ENCODE measurements at regions not wholly inside any gene's neighbourhood (a gene's known extent, or its start where the extent isn't known, plus 50 kb on each side); places are given as distances from the start of the nearest gene placed in this dataset.
"Not testable (repeated sequence)": the region's sequence is repeated elsewhere in the genome, so short reads cannot be mapped to it uniquely, and the experiment has no call there.

DNA sequence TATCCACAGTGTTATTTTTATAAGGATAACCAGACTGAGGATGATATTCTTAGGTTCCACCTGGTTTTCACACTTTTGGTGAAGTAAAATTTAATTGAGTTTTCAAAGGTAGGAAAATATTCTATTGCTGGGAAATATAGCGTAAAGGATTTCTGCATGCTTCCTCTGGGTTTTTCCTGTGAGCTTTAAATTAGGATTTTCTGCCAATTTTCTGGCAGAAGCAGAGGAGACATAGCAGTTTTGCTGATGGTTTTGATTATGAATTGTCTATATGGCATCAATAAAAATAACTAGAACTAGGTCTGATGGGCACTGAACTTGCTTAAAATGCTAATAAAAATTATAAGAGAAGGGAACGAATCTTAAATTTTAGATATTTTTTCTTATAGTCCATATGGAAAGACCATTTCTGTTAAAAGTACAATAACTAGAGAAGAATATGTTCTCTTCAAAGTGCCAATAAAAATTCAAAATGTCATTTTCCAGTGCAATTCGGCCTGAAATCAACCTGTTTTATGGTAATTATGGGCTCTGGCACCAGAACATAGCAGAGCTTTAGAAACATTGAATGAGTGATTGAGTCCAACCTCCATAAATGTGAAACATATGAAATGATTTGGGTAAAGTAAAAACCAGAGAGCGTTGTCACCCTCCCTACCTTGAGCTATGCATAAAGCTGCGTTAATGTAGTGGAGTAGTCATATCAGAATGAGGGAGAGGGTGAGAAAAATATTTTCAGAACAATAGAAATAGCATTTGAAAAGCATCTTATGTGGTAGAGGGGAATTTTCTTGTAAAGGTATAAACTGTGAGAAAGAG, 279.7 kb downstream of the SPRY1 start:
- Histone ChIP-seq H3K27me3 (ENCODE audit: insufficient read depth, low read length) (no peaks in the 10 kb centered on the region), H3K79me2 (ENCODE audit: control insufficient read depth, insufficient read depth, low read length, unreplicated experiment) (no peaks in the 10 kb centered on the region), H3K36me3 (ENCODE audit: insufficient read depth, low read length) (no peaks in the 10 kb centered on the region), H2AFZ (ENCODE audit: low read length, unreplicated experiment) (no peak overlapping the region), H3K4me3 (ENCODE audit: low read depth, low read length) (no peak overlapping the region), H3K4me1 (ENCODE audit: control insufficient read depth, insufficient read depth, low read length, unreplicated experiment) (peaks cover 8% of the 10 kb centered on the region), H3K27ac (ENCODE audit: low read depth, low read length) (no peak overlapping the region)

DNA sequence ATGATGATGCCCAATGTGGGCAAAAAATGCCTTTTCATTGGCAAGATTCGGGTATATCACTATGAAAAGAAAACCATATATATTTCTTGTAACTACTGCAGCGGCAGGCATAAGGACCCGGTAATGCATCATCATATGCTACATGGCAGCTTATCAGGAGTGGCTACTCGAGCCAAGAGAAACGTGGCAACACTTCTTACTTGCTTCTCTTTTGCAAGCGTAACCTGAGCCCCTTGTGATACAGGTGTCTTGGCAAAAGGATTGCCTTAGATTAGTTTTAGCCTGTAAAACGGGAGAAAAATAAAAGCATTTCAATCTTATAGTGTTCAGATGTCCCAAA, 280.3 kb downstream of the SPRY1 start:
- Histone ChIP-seq H2AFZ (ENCODE audit: low read length, unreplicated experiment) (no peak overlapping the region), H3K4me3 (ENCODE audit: low read depth, low read length) (no peak overlapping the region), H3K36me3 (ENCODE audit: insufficient read depth, low read length) (no peaks in the 10 kb centered on the region), H3K4me1 (ENCODE audit: control insufficient read depth, insufficient read depth, low read length, unreplicated experiment) (peaks cover 8% of the 10 kb centered on the region), H3K79me2 (ENCODE audit: control insufficient read depth, insufficient read depth, low read length, unreplicated experiment) (no peaks in the 10 kb centered on the region), H3K27ac (ENCODE audit: low read depth, low read length) (no peak overlapping the region), H3K27me3 (ENCODE audit: insufficient read depth, low read length) (no peaks in the 10 kb centered on the region)

DNA sequence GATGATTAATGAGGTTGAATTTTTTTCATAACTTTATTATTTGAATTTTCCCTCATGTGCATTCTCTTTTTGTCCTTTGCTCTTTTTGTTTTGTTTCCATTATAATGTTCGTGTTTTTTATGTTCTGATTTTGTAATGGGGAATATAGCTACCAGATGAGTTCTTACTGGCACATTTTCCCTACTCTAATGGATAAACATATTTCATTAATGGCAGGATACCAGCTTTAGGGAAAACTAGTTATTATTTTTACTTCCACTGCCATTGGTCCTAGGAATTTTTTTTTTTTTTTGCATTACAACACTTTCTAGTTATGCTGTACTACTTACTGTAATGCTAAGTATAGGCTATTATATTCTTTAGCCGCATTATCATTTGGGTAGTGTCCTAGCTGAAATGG, 286.3 kb downstream of the SPRY1 start:
- Histone ChIP-seq H3K27ac (ENCODE audit: low read depth, low read length) (no peak overlapping the region), H3K4me1 (ENCODE audit: control insufficient read depth, insufficient read depth, low read length, unreplicated experiment) (no peaks in the 10 kb centered on the region), H3K36me3 (ENCODE audit: insufficient read depth, low read length) (no peaks in the 10 kb centered on the region), H3K4me3 (ENCODE audit: low read depth, low read length) (no peak overlapping the region), H3K79me2 (ENCODE audit: control insufficient read depth, insufficient read depth, low read length, unreplicated experiment) (no peaks in the 10 kb centered on the region), H3K27me3 (ENCODE audit: insufficient read depth, low read length) (no peaks in the 10 kb centered on the region), H2AFZ (ENCODE audit: low read length, unreplicated experiment) (no peak overlapping the region)

DNA sequence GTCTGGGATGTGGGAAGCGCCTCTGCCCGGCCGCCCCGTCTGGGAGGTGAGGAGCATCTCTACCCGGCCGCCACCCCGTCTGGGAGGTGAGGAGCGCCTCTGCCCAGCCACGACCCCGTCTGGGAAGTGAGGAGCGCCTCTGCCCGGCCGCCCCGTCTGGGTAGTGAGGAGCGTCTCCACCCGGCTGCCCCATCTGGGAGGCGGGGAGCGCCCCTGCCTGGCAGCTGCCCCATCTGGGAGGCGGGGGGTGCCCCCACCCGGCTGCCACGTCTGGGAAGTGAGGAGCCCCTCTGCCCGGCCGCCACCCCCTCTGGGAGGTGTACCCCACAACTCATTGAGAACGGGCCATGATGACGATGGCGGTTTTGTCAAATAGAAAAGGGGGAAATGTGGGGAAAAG, 288.3 kb downstream of the SPRY1 start:
- not testable (repeated sequence) for H3K36me3 ChIP-seq (ENCODE audit: insufficient read depth, low read length); H3K79me2 ChIP-seq (ENCODE audit: control insufficient read depth, insufficient read depth, low read length, unreplicated experiment); H2AFZ ChIP-seq (ENCODE audit: low read length, unreplicated experiment); H3K4me1 ChIP-seq (ENCODE audit: control insufficient read depth, insufficient read depth, low read length, unreplicated experiment); H3K4me3 ChIP-seq (ENCODE audit: low read depth, low read length); H3K27me3 ChIP-seq (ENCODE audit: insufficient read depth, low read length); H3K27ac ChIP-seq (ENCODE audit: low read depth, low read length)

DNA sequence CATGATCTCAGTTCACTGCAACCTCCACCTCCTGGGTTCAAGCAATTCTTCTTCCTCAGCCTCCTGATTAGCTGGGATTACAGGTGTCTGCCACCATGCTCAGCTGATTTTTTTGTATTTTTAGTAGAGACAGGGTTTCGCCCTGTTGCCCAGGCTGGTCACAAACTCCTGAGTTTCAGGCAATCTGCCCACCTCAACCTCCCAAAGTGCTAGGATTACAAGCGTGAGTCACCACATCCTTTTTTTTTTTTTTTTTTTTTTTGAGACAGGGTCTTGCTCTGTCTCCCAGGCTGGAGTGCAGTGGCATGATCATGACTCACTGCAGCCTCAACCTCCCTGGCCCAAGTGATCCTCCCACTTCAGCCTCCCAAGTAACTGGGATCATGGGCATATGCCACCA, 298.9 kb downstream of the SPRY1 start:
- not testable (repeated sequence) for H3K27me3 ChIP-seq (ENCODE audit: insufficient read depth, low read length); H3K4me3 ChIP-seq (ENCODE audit: low read depth, low read length); H3K79me2 ChIP-seq (ENCODE audit: control insufficient read depth, insufficient read depth, low read length, unreplicated experiment); H3K36me3 ChIP-seq (ENCODE audit: insufficient read depth, low read length); H2AFZ ChIP-seq (ENCODE audit: low read length, unreplicated experiment); H3K27ac ChIP-seq (ENCODE audit: low read depth, low read length)
- peaks cover 11% of the 10 kb centered on the region for H3K4me1 ChIP-seq (ENCODE audit: control insufficient read depth, insufficient read depth, low read length, unreplicated experiment)

DNA sequence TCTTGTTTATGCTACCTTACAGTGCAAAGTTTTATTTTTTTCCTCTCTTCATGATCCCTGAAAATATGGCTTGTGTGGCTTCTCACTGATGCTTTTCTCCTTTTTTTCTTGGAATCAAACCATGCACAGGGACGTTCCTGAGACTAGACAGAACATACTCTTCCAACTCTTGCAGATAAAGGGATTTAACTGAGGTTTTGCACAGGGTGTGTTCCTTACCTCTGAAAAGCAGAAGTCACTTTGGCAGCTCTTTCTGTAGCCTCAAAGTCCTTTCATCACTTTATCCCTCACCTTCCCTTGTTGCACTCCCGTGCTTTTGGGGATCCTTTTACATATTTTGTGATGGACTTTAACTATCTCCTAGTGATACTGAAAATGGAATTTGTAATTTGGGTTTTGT, 300.1 kb downstream of the SPRY1 start:
- Histone ChIP-seq H3K4me3 (ENCODE audit: low read depth, low read length) (no peak overlapping the region), H3K27me3 (ENCODE audit: insufficient read depth, low read length) (no peaks in the 10 kb centered on the region), H2AFZ (ENCODE audit: low read length, unreplicated experiment) (no peak overlapping the region), H3K36me3 (ENCODE audit: insufficient read depth, low read length) (no peaks in the 10 kb centered on the region), H3K27ac (ENCODE audit: low read depth, low read length) (no peak overlapping the region), H3K4me1 (ENCODE audit: control insufficient read depth, insufficient read depth, low read length, unreplicated experiment) (peaks cover 23% of the 10 kb centered on the region), H3K79me2 (ENCODE audit: control insufficient read depth, insufficient read depth, low read length, unreplicated experiment) (no peaks in the 10 kb centered on the region)

DNA sequence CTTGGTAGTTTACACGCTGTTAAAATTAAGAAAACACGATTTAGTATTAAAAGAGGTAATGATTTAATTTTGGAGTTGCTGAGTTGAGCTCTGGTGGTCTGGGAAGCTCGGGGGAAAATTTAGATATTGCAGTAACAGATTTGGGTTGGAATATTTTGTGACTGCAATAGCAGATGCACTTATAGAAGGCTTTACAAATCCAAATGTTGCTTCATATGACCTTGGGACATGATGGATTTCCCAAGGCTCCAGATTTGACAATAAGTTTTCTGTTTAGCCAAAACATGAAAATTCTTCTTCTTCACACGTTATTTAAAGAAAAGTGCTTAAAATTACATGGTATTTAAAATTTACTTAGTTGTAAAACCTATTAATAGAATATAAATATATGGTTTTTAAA, 302.0 kb downstream of the SPRY1 start:
- H3K4me3 ChIP-seq (ENCODE audit: low read depth, low read length): no peak overlapping the region
- H3K27me3 ChIP-seq (ENCODE audit: insufficient read depth, low read length): no peaks in the 10 kb centered on the region
- H3K4me1 ChIP-seq (ENCODE audit: control insufficient read depth, insufficient read depth, low read length, unreplicated experiment): peaks cover 24% of the 10 kb centered on the region

DNA sequence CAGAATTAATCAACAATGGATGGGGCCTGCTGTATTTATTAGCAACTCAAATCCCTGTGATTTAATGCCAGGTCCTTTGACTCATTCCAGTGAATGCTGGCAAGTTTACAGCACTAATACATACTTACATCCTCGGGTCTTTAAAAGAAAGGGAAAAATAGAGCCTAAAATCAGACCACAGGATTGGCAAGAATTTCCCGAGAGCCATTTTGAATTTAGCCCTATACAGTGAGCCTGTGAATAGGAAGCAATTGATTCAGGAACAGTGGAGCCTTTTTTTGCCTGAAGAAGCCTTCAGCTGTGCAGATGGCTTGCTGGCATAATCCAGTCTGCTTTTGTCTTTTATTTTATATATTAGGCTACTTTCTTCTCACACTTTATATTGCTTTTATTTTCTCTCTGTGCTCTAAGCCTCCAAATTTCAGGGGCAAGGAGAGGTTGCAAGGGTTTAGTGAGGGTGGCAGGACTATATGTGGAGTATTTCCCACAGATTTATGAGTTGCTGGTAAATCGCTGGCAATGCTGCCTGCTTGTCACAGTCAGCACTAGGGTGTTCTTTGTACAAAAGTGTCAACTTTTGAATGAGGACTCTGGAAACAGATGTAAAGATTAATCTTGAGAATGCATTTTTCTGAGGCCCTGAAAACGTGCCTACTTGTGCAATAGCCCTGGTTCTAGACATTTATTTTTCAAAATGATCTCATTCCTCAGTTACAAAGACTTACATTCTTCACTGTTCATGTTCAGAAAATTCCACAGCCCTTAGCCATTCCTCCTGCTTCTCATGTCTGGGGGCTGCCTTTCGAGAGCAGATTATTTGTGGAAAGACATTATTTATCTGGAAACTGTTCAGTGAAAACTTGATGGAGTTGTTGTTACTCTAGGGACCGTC, 303.5 kb downstream of the SPRY1 start:
- Histone ChIP-seq H3K27me3 (ENCODE audit: insufficient read depth, low read length) (no peaks in the 10 kb centered on the region), H3K79me2 (ENCODE audit: control insufficient read depth, insufficient read depth, low read length, unreplicated experiment) (no peaks in the 10 kb centered on the region), H3K4me1 (ENCODE audit: control insufficient read depth, insufficient read depth, low read length, unreplicated experiment) (peaks cover 24% of the 10 kb centered on the region), H3K4me3 (ENCODE audit: low read depth, low read length) (peak overlapping the region; percentile 39), H3K27ac (ENCODE audit: low read depth, low read length) (peak overlapping the region; percentile 87), H3K36me3 (ENCODE audit: insufficient read depth, low read length) (no peaks in the 10 kb centered on the region), H2AFZ (ENCODE audit: low read length, unreplicated experiment) (peak overlapping the region; percentile 84)

More for the DNA sequence above, 302.0 kb downstream of the SPRY1 start:
- no peaks in the 10 kb centered on the region for H3K79me2 ChIP-seq (ENCODE audit: control insufficient read depth, insufficient read depth, low read length, unreplicated experiment)
- no peak overlapping the region for H3K27ac ChIP-seq (ENCODE audit: low read depth, low read length)
- H3K36me3 ChIP-seq (ENCODE audit: insufficient read depth, low read length): no peaks in the 10 kb centered on the region
- H2AFZ ChIP-seq (ENCODE audit: low read length, unreplicated experiment): no peak overlapping the region

DNA sequence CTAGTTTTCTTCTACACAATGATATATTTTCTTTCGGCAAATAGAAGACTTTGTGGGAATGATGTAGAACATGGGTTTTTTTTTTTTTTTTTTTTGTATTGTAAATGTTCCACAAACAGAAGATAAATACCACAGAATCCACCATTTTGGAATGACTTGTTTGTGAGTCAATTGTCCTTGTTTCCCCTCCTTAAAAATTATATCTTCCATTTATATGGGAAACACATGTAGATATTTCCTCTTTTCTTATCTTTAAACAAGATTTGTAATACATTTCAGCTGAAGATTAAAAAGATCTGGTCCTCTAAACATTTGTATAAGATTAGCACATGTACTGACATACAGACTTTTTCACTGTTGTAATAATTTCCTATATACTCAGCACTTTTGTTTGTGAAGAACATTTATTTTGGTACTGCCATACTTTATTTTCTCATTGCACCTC, 304.6 kb downstream of the SPRY1 start:
- H3K27ac ChIP-seq (ENCODE audit: low read depth, low read length): peak overlapping the region; percentile 87
- H3K4me3 ChIP-seq (ENCODE audit: low read depth, low read length): peak overlapping the region; percentile 39
- peak overlapping the region; percentile 84 for H2AFZ ChIP-seq (ENCODE audit: low read length, unreplicated experiment)
- H3K79me2 ChIP-seq (ENCODE audit: control insufficient read depth, insufficient read depth, low read length, unreplicated experiment): no peaks in the 10 kb centered on the region
- peaks cover 24% of the 10 kb centered on the region for H3K4me1 ChIP-seq (ENCODE audit: control insufficient read depth, insufficient read depth, low read length, unreplicated experiment)
- no peaks in the 10 kb centered on the region for H3K36me3 ChIP-seq (ENCODE audit: insufficient read depth, low read length)
- no peaks in the 10 kb centered on the region for H3K27me3 ChIP-seq (ENCODE audit: insufficient read depth, low read length)

DNA sequence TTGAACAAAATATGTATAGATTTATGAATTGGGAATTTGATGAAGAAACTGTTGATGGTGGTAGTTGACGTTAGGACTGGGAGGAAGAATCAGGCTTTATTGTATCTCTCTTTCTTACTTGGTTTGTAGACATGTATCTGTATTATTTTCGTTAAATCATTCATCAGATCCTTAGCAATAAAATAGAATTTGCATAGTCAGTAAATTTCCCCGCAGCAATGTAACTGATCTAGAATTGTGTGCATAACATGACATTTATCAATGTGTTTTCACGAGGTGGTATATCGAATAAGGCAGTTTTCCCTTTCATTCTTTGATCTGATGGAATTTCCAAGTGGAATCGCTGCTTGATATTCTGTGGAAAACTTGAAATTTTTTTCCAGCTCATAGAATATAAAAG, 308.8 kb downstream of the SPRY1 start:
- no peaks in the 10 kb centered on the region for H3K36me3 ChIP-seq (ENCODE audit: insufficient read depth, low read length)
- no peak overlapping the region for H3K4me3 ChIP-seq (ENCODE audit: low read depth, low read length)
- no peaks in the 10 kb centered on the region for H3K27me3 ChIP-seq (ENCODE audit: insufficient read depth, low read length)
- H3K79me2 ChIP-seq (ENCODE audit: control insufficient read depth, insufficient read depth, low read length, unreplicated experiment): no peaks in the 10 kb centered on the region
- H3K27ac ChIP-seq (ENCODE audit: low read depth, low read length): no peak overlapping the region
- H2AFZ ChIP-seq (ENCODE audit: low read length, unreplicated experiment): no peak overlapping the region
- peaks cover 13% of the 10 kb centered on the region for H3K4me1 ChIP-seq (ENCODE audit: control insufficient read depth, insufficient read depth, low read length, unreplicated experiment)

DNA sequence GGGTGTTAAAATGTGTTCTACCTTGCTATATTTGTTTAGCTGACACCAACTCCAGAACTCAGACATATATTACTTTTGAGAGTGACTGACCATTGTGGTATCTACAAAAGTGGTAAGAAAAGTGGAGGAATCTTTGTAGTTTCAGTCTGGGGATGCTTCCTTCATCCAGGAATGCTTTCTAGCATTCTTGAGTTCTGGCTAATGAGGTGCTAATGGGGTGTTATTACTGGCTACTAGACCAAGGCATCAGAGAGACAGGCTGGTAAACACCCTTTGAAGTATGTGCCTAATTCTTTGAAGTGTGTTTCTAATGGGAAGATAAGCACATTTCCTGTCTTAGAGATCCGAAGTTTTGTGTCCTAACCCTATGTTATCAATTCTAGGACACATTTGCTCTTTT, 310.4 kb downstream of the SPRY1 start:
- H3K4me3 ChIP-seq (ENCODE audit: low read depth, low read length): no peak overlapping the region
- H3K36me3 ChIP-seq (ENCODE audit: insufficient read depth, low read length): no peaks in the 10 kb centered on the region
- H3K27ac ChIP-seq (ENCODE audit: low read depth, low read length): no peak overlapping the region
- no peaks in the 10 kb centered on the region for H3K79me2 ChIP-seq (ENCODE audit: control insufficient read depth, insufficient read depth, low read length, unreplicated experiment)
- no peaks in the 10 kb centered on the region for H3K4me1 ChIP-seq (ENCODE audit: control insufficient read depth, insufficient read depth, low read length, unreplicated experiment)
- no peak overlapping the region for H2AFZ ChIP-seq (ENCODE audit: low read length, unreplicated experiment)
- no peaks in the 10 kb centered on the region for H3K27me3 ChIP-seq (ENCODE audit: insufficient read depth, low read length)
